Activated naive CD4-positive, alpha-beta T cell treated with anti-CD3 and anti-CD28 coated beads, Interleukin-2, amount 50 U/mL, for 72 hours (primary cell): ENCODE measurements at regions not wholly inside any gene's neighbourhood (a gene's known extent, or its start where the extent isn't known, plus 50 kb on each side); places are given as distances from the start of the nearest gene placed in this dataset.
"Not testable (repeated sequence)": the region's sequence is repeated elsewhere in the genome, so short reads cannot be mapped to it uniquely, and the experiment has no call there.

Experiments used
- ATAC-seq, 2 donors: fragments of 150-1000 bp; cut with Tn5 transposase; 2 replicates each; pipeline ENCODE4 v1.10.0; 2021; ENCODE audit warnings: mild to moderate bottlenecking in 2 of 2, moderate library complexity in 2 of 2
- DNase-seq, 2 donors: peaks; one replicate each; pipeline ENCODE4 v3.0.0; 2021 to 2022; ENCODE audit warnings: low spot score in 2 of 2
- H3K27ac Mint-ChIP-seq, 2 donors: one replicate each; pipeline ENCODE4 v1.8.0; 2022; ENCODE audit warnings: mild to moderate bottlenecking in 2 of 2, mixed read lengths in 2 of 2
- H3K36me3 Mint-ChIP-seq, 2 donors: one replicate each; pipeline ENCODE4 v1.8.0; 2022; ENCODE audit warnings: mixed read lengths in 2 of 2
- H3K9me3 Mint-ChIP-seq, 2 donors: one replicate each; pipeline ENCODE4 v1.8.0; 2022; ENCODE audit warnings: mixed read lengths in 2 of 2

GRCh38 chr14:83883732-83884131, 1646.2 kb upstream of the FLRT2 start:
- no peak for ATAC-seq
- H3K36me3 Mint-ChIP-seq: peaks cover 4 to 10% of the 10 kb centered on the region in 2 donors

GRCh38 chr14:83885837-83886293, 1644.1 kb upstream of the FLRT2 start:
- peaks cover 16 to 22% of the 10 kb centered on the region in 2 donors for H3K9me3 Mint-ChIP-seq
- DNase-seq: no peak

More at GRCh38 chr14:83883732-83884131, 1646.2 kb upstream of the FLRT2 start:
- Mint-ChIP-seq H3K27ac (no peak overlapping the region), H3K9me3 (peaks cover 19 to 33% of the 10 kb centered on the region in 2 donors)
- no peak for DNase-seq

GRCh38 chr14:83887866-83888265, 1642.1 kb upstream of the FLRT2 start:
- DNase-seq (no peak), ATAC-seq (no peak)
- H3K27ac Mint-ChIP-seq: no peak overlapping the region
- peaks cover 16% of the 10 kb centered on the region in 2 donors for H3K9me3 Mint-ChIP-seq
- H3K36me3 Mint-ChIP-seq: peaks cover 0 to 4% of the 10 kb centered on the region in 2 donors

More at GRCh38 chr14:83885837-83886293, 1644.1 kb upstream of the FLRT2 start:
- ATAC-seq: no peak
- peaks cover 4 to 5% of the 10 kb centered on the region in 2 donors for H3K36me3 Mint-ChIP-seq
- no peak overlapping the region for H3K27ac Mint-ChIP-seq

- ATAC-seq (no peak), DNase-seq (no peak)
- Mint-ChIP-seq H3K27ac (no peak overlapping the region), H3K36me3 (peaks cover 0 to 3% of the 10 kb centered on the region in 2 donors), H3K9me3 (peaks cover 16 to 17% of the 10 kb centered on the region in 2 donors)
Observed at GRCh38 chr14:83893447-83893846, 1636.5 kb upstream of the FLRT2 start.

- Mint-ChIP-seq H3K36me3 (no peaks in the 10 kb centered on the region), H3K9me3 (peaks cover 11 to 12% of the 10 kb centered on the region in 2 donors), H3K27ac (no peak overlapping the region)
- no peak for ATAC-seq
- no peak for DNase-seq
Observed at GRCh38 chr14:83894568-83894967, 1635.4 kb upstream of the FLRT2 start.

- peaks cover 6 to 10% of the 10 kb centered on the region in 2 donors for H3K9me3 Mint-ChIP-seq
- DNase-seq, ATAC-seq, H3K27ac Mint-ChIP-seq, H3K36me3 Mint-ChIP-seq: not testable (repeated sequence)
Observed at GRCh38 chr14:83898558-83898957, 1631.4 kb upstream of the FLRT2 start.

- DNase-seq: no peak
- H3K36me3 Mint-ChIP-seq: no peaks in the 10 kb centered on the region
- H3K9me3 Mint-ChIP-seq: peaks cover 0 to 5% of the 10 kb centered on the region in 2 donors
- no peak for ATAC-seq
- no peak overlapping the region for H3K27ac Mint-ChIP-seq
Observed at GRCh38 chr14:83899706-83900105, 1630.2 kb upstream of the FLRT2 start.

- H3K27ac Mint-ChIP-seq: no peak overlapping the region
- DNase-seq: no peak
- no peak for ATAC-seq
- H3K9me3 Mint-ChIP-seq: peaks cover 12 to 23% of the 10 kb centered on the region in 2 donors
- H3K36me3 Mint-ChIP-seq: peaks cover 0 to 6% of the 10 kb centered on the region in 2 donors
Observed at GRCh38 chr14:83905157-83905556, 1624.8 kb upstream of the FLRT2 start.

GRCh38 chr14:83908419-83908818, 1621.5 kb upstream of the FLRT2 start:
- H3K9me3 Mint-ChIP-seq: peaks cover 24 to 31% of the 10 kb centered on the region in 2 donors
- DNase-seq: no peak
- ATAC-seq: no peak
- H3K36me3 Mint-ChIP-seq: peaks cover 0 to 6% of the 10 kb centered on the region in 2 donors
- H3K27ac Mint-ChIP-seq: no peak overlapping the region

GRCh38 chr14:83909507-83909906, 1620.4 kb upstream of the FLRT2 start:
- Mint-ChIP-seq H3K27ac (no peak overlapping the region), H3K36me3 (peaks cover 0 to 6% of the 10 kb centered on the region in 2 donors), H3K9me3 (peaks cover 32 to 35% of the 10 kb centered on the region in 2 donors)
- DNase-seq: no peak
- ATAC-seq: no peak

GRCh38 chr14:83912032-83912642, 1617.8 kb upstream of the FLRT2 start:
- no peak for DNase-seq
- no peak for ATAC-seq

GRCh38 chr14:83913476-83913875, 1616.5 kb upstream of the FLRT2 start:
- H3K27ac Mint-ChIP-seq: no peak overlapping the region
- H3K9me3 Mint-ChIP-seq: peaks cover 37 to 40% of the 10 kb centered on the region in 2 donors
- no peak for DNase-seq
- ATAC-seq: no peak
- peaks cover 0 to under 1% of the 10 kb centered on the region in 2 donors for H3K36me3 Mint-ChIP-seq

More at GRCh38 chr14:83912032-83912642, 1617.8 kb upstream of the FLRT2 start:
- no peak overlapping the region for H3K27ac Mint-ChIP-seq
- peaks cover 42 to 48% of the 10 kb centered on the region in 2 donors for H3K9me3 Mint-ChIP-seq
- H3K36me3 Mint-ChIP-seq: peaks cover 0 to 6% of the 10 kb centered on the region in 2 donors

GRCh38 chr14:83918546-83918945, 1611.4 kb upstream of the FLRT2 start:
- Mint-ChIP-seq H3K9me3 (peaks cover 18 to 20% of the 10 kb centered on the region in 2 donors), H3K27ac (no peak overlapping the region), H3K36me3 (no peaks in the 10 kb centered on the region)
- ATAC-seq: no peak
- DNase-seq: no peak

GRCh38 chr14:83919675-83920074, 1610.3 kb upstream of the FLRT2 start:
- not testable (repeated sequence) for DNase-seq, H3K27ac Mint-ChIP-seq, ATAC-seq, H3K36me3 Mint-ChIP-seq
- H3K9me3 Mint-ChIP-seq: peaks cover 10 to 15% of the 10 kb centered on the region in 2 donors

GRCh38 chr14:83923842-83924241, 1606.1 kb upstream of the FLRT2 start:
- peaks cover 0 to 2% of the 10 kb centered on the region in 2 donors for H3K36me3 Mint-ChIP-seq

GRCh38 chr14:83924259-83924658, 1605.7 kb upstream of the FLRT2 start:
- Mint-ChIP-seq H3K36me3 (peaks cover 0 to 6% of the 10 kb centered on the region in 2 donors), H3K9me3 (peaks cover 8 to 13% of the 10 kb centered on the region in 2 donors), H3K27ac (no peak overlapping the region)
- no peak for ATAC-seq
- no peak for DNase-seq

More at GRCh38 chr14:83923842-83924241, 1606.1 kb upstream of the FLRT2 start:
- no peak overlapping the region for H3K27ac Mint-ChIP-seq
- peaks cover 5 to 8% of the 10 kb centered on the region in 2 donors for H3K9me3 Mint-ChIP-seq
- no peak for ATAC-seq
- no peak for DNase-seq

- DNase-seq (no peak), ATAC-seq (no peak)
- Mint-ChIP-seq H3K36me3 (peaks cover 4 to 6% of the 10 kb centered on the region in 2 donors), H3K27ac (no peak overlapping the region), H3K9me3 (peaks cover 13 to 26% of the 10 kb centered on the region in 2 donors)
Observed at GRCh38 chr14:83940253-83940652, 1589.7 kb upstream of the FLRT2 start.

- Mint-ChIP-seq H3K36me3 (no peaks in the 10 kb centered on the region), H3K27ac (no peak overlapping the region), H3K9me3 (peaks cover 14 to 21% of the 10 kb centered on the region in 2 donors)
- no peak for ATAC-seq
- no peak for DNase-seq
Observed at GRCh38 chr14:83958359-83958758, 1571.6 kb upstream of the FLRT2 start.
